Hepatocyte (in vitro differentiated cells): ENCODE measurements at regions not wholly inside any gene's neighbourhood (a gene's known extent, or its start where the extent isn't known, plus 50 kb on each side); places are given as distances from the start of the nearest gene placed in this dataset.
A peak's percentile ranks its signal among the peaks of the same experiment; 100 is the strongest.

Experiments used
- DNase-seq: peaks from one replicate; pipeline ENCODE4 v3.0.0-alpha.2; 2016; ENCODE audit warnings: low spot score
- H2AFZ ChIP-seq: fragments of 200-600 bp; sonication (generic); 2 replicates; pipeline ENCODE4 v1.6.0; 2016; ENCODE audit warnings: antibody characterized with exemption, mild to moderate bottlenecking
- H3K27ac ChIP-seq: fragments of 200-600 bp; sonication (generic); 2 replicates; pipeline ENCODE4 v1.5.1; 2016; ENCODE audit warnings: mild to moderate bottlenecking
- H3K27me3 ChIP-seq: fragments of 200-600 bp; sonication (generic); 2 replicates; pipeline ENCODE4 v1.6.1; 2016
- H3K36me3 ChIP-seq: fragments of 200-600 bp; sonication (generic); replicated peaks from 2 replicates; pipeline ENCODE4 v1.5.1; 2016; ENCODE audit warnings: low read depth; ENCODE audit not compliant: insufficient read depth
- H3K4me1 ChIP-seq: fragments of 200-600 bp; sonication (generic); 2 replicates; pipeline ENCODE4 v1.5.1; 2016; ENCODE audit warnings: mild to moderate bottlenecking, moderate library complexity; ENCODE audit not compliant: insufficient read depth
- H3K4me2 ChIP-seq: fragments of 200-600 bp; sonication (generic); 2 replicates; pipeline ENCODE4 v1.6.0; 2016
- H3K4me3 ChIP-seq: fragments of 200-600 bp; sonication (generic); 2 replicates; pipeline ENCODE4 v1.5.1; 2016; ENCODE audit warnings: mild to moderate bottlenecking
- H3K79me2 ChIP-seq: fragments of 200-600 bp; sonication (generic); 2 replicates; pipeline ENCODE4 v1.6.0; 2017; ENCODE audit warnings: mild to moderate bottlenecking
- H3K9me2 ChIP-seq: fragments of 200-600 bp; sonication (generic); replicated peaks from 2 replicates; pipeline ENCODE4 v1.6.0; 2017; ENCODE audit warnings: mild to moderate bottlenecking; ENCODE audit not compliant: insufficient read depth
- H3K9me3 ChIP-seq: fragments of 200-600 bp; sonication (generic); 2 replicates; pipeline ENCODE4 v1.5.1; 2016; ENCODE audit warnings: low read depth, mild to moderate bottlenecking
- H4K20me1 ChIP-seq: fragments of 200-600 bp; sonication (generic); 2 replicates; pipeline ENCODE4 v1.6.0; 2016; ENCODE audit warnings: mild to moderate bottlenecking; ENCODE audit not compliant: insufficient read depth, poor library complexity, severe bottlenecking
- CTCF ChIP-seq: fragments of 200-600 bp; sonication (generic); IDR thresholded peaks from 2 replicates; pipeline ENCODE4 v1.5.1; 2016; ENCODE audit warnings: antibody characterized with exemption, mild to moderate bottlenecking; ENCODE audit not compliant: poor library complexity
- EZH2 ChIP-seq: fragments of 200-600 bp; sonication (generic); IDR thresholded peaks from 2 replicates; pipeline ENCODE4 v1.6.1; 2016; ENCODE audit warnings: antibody characterized with exemption, mild to moderate bottlenecking, borderline replicate concordance
- EZH2phosphoT487 ChIP-seq: fragments of 200-600 bp; sonication (generic); IDR thresholded peaks from one replicate; pipeline ENCODE4 v1.6.1; 2018; ENCODE audit warnings: antibody characterized with exemption, mild to moderate bottlenecking, low read depth, moderate library complexity; ENCODE audit not compliant: unreplicated experiment, severe bottlenecking
- WGBS: methylation state at CpG from one replicate; pipeline ENCODE4 v1.1.6; 2016; ENCODE audit warnings: low lambda C conversion rate; ENCODE audit errors: missing lambda C conversion rate; 5-methylcytosine and 5-hydroxymethylcytosine counted together

- no peaks in the 10 kb centered on the region for H3K9me2 ChIP-seq
- H3K27me3 ChIP-seq = no peaks in the 10 kb centered on the region
- H2AFZ ChIP-seq = no peak overlapping the region
- no peak for DNase-seq
- no peaks in the 10 kb centered on the region for H3K79me2 ChIP-seq
- no peaks in the 10 kb centered on the region for H3K9me3 ChIP-seq
- no peak overlapping the region for H3K4me2 ChIP-seq
- H3K4me1 ChIP-seq = peaks cover 10% of the 10 kb centered on the region
- peak overlapping the region; percentile 37 for H3K27ac ChIP-seq
- TF ChIP-seq EZH2phosphoT487 = no peak
- TF ChIP-seq CTCF = no peak
- no peak overlapping the region for H3K4me3 ChIP-seq
- H4K20me1 ChIP-seq = no peaks in the 10 kb centered on the region
- no peaks in the 10 kb centered on the region for H3K36me3 ChIP-seq
- 58% methylated on average over 2 of the region's 2 CpGs for whole genome bisulfite sequencing
Measured at GRCh38 chr13:80214050-80214449, 126.9 kb downstream of the SPRY2 start.

GRCh38 chr13:80213201-80213600, 127.7 kb downstream of the SPRY2 start:
- Histone ChIP-seq H4K20me1 (no peaks in the 10 kb centered on the region), H3K9me3 (no peaks in the 10 kb centered on the region), H3K27me3 (no peaks in the 10 kb centered on the region), H3K27ac (no peak overlapping the region), H3K79me2 (no peaks in the 10 kb centered on the region), H2AFZ (no peak overlapping the region), H3K4me1 (peaks cover 10% of the 10 kb centered on the region), H3K4me3 (no peak overlapping the region), H3K36me3 (no peaks in the 10 kb centered on the region), H3K9me2 (no peaks in the 10 kb centered on the region), H3K4me2 (no peak overlapping the region)
- 98% methylated on average over 2 of the region's 2 CpGs for WGBS
- TF ChIP-seq EZH2 (no peak), EZH2phosphoT487 (no peak), CTCF (no peak)
- no peak for DNase-seq

- Histone ChIP-seq H3K9me3 (no peaks in the 10 kb centered on the region), H3K79me2 (no peaks in the 10 kb centered on the region), H4K20me1 (no peaks in the 10 kb centered on the region), H3K4me3 (no peak overlapping the region), H3K9me2 (no peaks in the 10 kb centered on the region), H3K4me1 (peaks cover 10% of the 10 kb centered on the region), H3K36me3 (no peaks in the 10 kb centered on the region), H2AFZ (no peak overlapping the region), H3K4me2 (no peak overlapping the region), H3K27me3 (no peaks in the 10 kb centered on the region), H3K27ac (no peak overlapping the region)
- no peak for DNase-seq
- 77% methylated on average over 2 of the region's 2 CpGs for WGBS
- TF ChIP-seq EZH2phosphoT487 = no peak
- no peak for TF ChIP-seq EZH2
- no peak for TF ChIP-seq CTCF
Measured at GRCh38 chr13:80211566-80211965, 129.4 kb downstream of the SPRY2 start.

GRCh38 chr13:80204642-80205041, 136.3 kb downstream of the SPRY2 start:
- Histone ChIP-seq H3K4me2 (no peak overlapping the region), H3K4me1 (no peaks in the 10 kb centered on the region), H3K27me3 (no peaks in the 10 kb centered on the region), H3K4me3 (no peak overlapping the region), H3K27ac (no peak overlapping the region), H3K36me3 (no peaks in the 10 kb centered on the region), H2AFZ (no peak overlapping the region), H4K20me1 (no peaks in the 10 kb centered on the region), H3K9me2 (no peaks in the 10 kb centered on the region), H3K79me2 (no peaks in the 10 kb centered on the region), H3K9me3 (no peaks in the 10 kb centered on the region)
- WGBS = 97% methylated on average over 2 of the region's 2 CpGs
- no peak for DNase-seq
- TF ChIP-seq EZH2phosphoT487 = no peak
- no peak for TF ChIP-seq EZH2
- no peak for TF ChIP-seq CTCF
